ENCODE measurements at regions not wholly inside any gene's neighbourhood (a gene's known extent, or its start where the extent isn't known, plus 50 kb on each side); places are given as distances from the start of the nearest gene placed in this dataset.
A peak's percentile ranks its signal among the peaks of the same experiment; 100 is the strongest.

- Histone ChIP-seq H3K27ac (ENCODE audit: low read length) (no peak overlapping the region), H3K4me3 (ENCODE audit: low read length) (no peak overlapping the region), H3K27me3 (ENCODE audit: control insufficient read depth, insufficient read depth) (no peaks in the 10 kb centered on the region), H3K4me1 (ENCODE audit: control insufficient read depth, insufficient read depth, low read length) (no peaks in the 10 kb centered on the region), H3K9me3 (ENCODE audit: control insufficient read depth, low read length) (no peaks in the 10 kb centered on the region)
- intact Hi-C loops (cut with DNase I): no loop called here
- 49% methylated on average over 3 of the region's 3 CpGs for WGBS
- no peak for DNase-seq
- no peak for ATAC-seq
Measured at GRCh38 chr6:93727447-93727846, 308.1 kb upstream of the EPHA7 start.

- intact Hi-C loops (cut with DNase I): no loop called here
- Histone ChIP-seq H3K27me3 (ENCODE audit: control insufficient read depth, insufficient read depth) (no peaks in the 10 kb centered on the region), H3K9me3 (ENCODE audit: control insufficient read depth, low read length) (no peaks in the 10 kb centered on the region), H3K4me3 (ENCODE audit: low read length) (no peak overlapping the region), H3K27ac (ENCODE audit: low read length) (no peak overlapping the region), H3K4me1 (ENCODE audit: control insufficient read depth, insufficient read depth, low read length) (no peaks in the 10 kb centered on the region)
- no peak for ATAC-seq
- WGBS: 81% methylated on average over 3 of the region's 3 CpGs
- peak in 1 of 3 donors; percentile 11 for DNase-seq
Measured at GRCh38 chr6:93721386-93722048, 302.2 kb upstream of the EPHA7 start.

GRCh38 chr6:93713974-93714373 lies 294.6 kb upstream of the EPHA7 start:
- ATAC-seq (no peak), DNase-seq (no peak)
- intact Hi-C loops (cut with DNase I): no loop called here
- no peaks in the 10 kb centered on the region for H3K4me1 ChIP-seq (ENCODE audit: control insufficient read depth, insufficient read depth, low read length)
- H3K27me3 ChIP-seq (ENCODE audit: control insufficient read depth, insufficient read depth): no peaks in the 10 kb centered on the region
- H3K4me3 ChIP-seq (ENCODE audit: low read length): no peak overlapping the region
- no peak overlapping the region for H3K27ac ChIP-seq (ENCODE audit: low read length)
- no peaks in the 10 kb centered on the region for H3K9me3 ChIP-seq (ENCODE audit: control insufficient read depth, low read length)

GRCh38 chr6:93703431-93703830 lies 284.1 kb upstream of the EPHA7 start:
- H3K4me1 ChIP-seq (ENCODE audit: control insufficient read depth, insufficient read depth, low read length): no peaks in the 10 kb centered on the region
- H3K9me3 ChIP-seq (ENCODE audit: control insufficient read depth, low read length): no peaks in the 10 kb centered on the region
- H3K27ac ChIP-seq (ENCODE audit: low read length): no peak overlapping the region
- 53% methylated on average over 1 of the region's 1 CpG for WGBS
- intact Hi-C loops (cut with DNase I): no loop called here
- no peak for DNase-seq
- no peaks in the 10 kb centered on the region for H3K27me3 ChIP-seq (ENCODE audit: control insufficient read depth, insufficient read depth)
- ATAC-seq: no peak
- H3K4me3 ChIP-seq (ENCODE audit: low read length): no peak overlapping the region

GRCh38 chr6:93701526-93701925 lies 282.2 kb upstream of the EPHA7 start:
- no peak for ATAC-seq
- DNase-seq: no peak
- intact Hi-C loops (cut with DNase I): no loop called here

GRCh38 chr6:93685494-93685893 lies 266.1 kb upstream of the EPHA7 start:
- WGBS: 91% methylated on average over 2 of the region's 2 CpGs
- no peak for DNase-seq
- no peak for ATAC-seq
- Histone ChIP-seq H3K4me1 (ENCODE audit: control insufficient read depth, insufficient read depth, low read length) (no peaks in the 10 kb centered on the region), H3K27ac (ENCODE audit: low read length) (no peak overlapping the region), H3K27me3 (ENCODE audit: control insufficient read depth, insufficient read depth) (no peaks in the 10 kb centered on the region), H3K4me3 (ENCODE audit: low read length) (no peak overlapping the region), H3K9me3 (ENCODE audit: control insufficient read depth, low read length) (no peaks in the 10 kb centered on the region)
- intact Hi-C loops (cut with DNase I): no loop called here

More at GRCh38 chr6:93701526-93701925, 282.2 kb upstream of the EPHA7 start:
- H3K4me1 ChIP-seq (ENCODE audit: control insufficient read depth, insufficient read depth, low read length): no peaks in the 10 kb centered on the region
- no peaks in the 10 kb centered on the region for H3K27me3 ChIP-seq (ENCODE audit: control insufficient read depth, insufficient read depth)
- 38% methylated on average over 2 of the region's 2 CpGs for WGBS
- no peak overlapping the region for H3K4me3 ChIP-seq (ENCODE audit: low read length)
- no peak overlapping the region for H3K27ac ChIP-seq (ENCODE audit: low read length)
- H3K9me3 ChIP-seq (ENCODE audit: control insufficient read depth, low read length): no peaks in the 10 kb centered on the region

- Histone ChIP-seq H3K9me3 (ENCODE audit: control insufficient read depth, low read length) (no peaks in the 10 kb centered on the region), H3K4me1 (ENCODE audit: control insufficient read depth, insufficient read depth, low read length) (no peaks in the 10 kb centered on the region), H3K4me3 (ENCODE audit: low read length) (no peak overlapping the region), H3K27me3 (ENCODE audit: control insufficient read depth, insufficient read depth) (no peaks in the 10 kb centered on the region), H3K27ac (ENCODE audit: low read length) (no peak overlapping the region)
- 88% methylated on average over 1 of the region's 1 CpG for WGBS
- intact Hi-C loops (cut with DNase I): no loop called here
- DNase-seq: no peak
- no peak for ATAC-seq
Measured at GRCh38 chr6:93684339-93684738, 265.0 kb upstream of the EPHA7 start.

GRCh38 chr6:93679836-93680235 lies 260.5 kb upstream of the EPHA7 start:
- 78% methylated on average over 3 of the region's 3 CpGs for WGBS
- H3K27ac ChIP-seq (ENCODE audit: low read length): no peak overlapping the region
- H3K9me3 ChIP-seq (ENCODE audit: control insufficient read depth, low read length): no peaks in the 10 kb centered on the region
- no peak for ATAC-seq
- H3K27me3 ChIP-seq (ENCODE audit: control insufficient read depth, insufficient read depth): no peaks in the 10 kb centered on the region
- intact Hi-C loops (cut with DNase I): no loop called here
- no peak overlapping the region for H3K4me3 ChIP-seq (ENCODE audit: low read length)
- no peaks in the 10 kb centered on the region for H3K4me1 ChIP-seq (ENCODE audit: control insufficient read depth, insufficient read depth, low read length)
- DNase-seq: no peak

- intact Hi-C loops (cut with DNase I): no loop called here
Measured at GRCh38 chr6:93678841-93679454, 259.6 kb upstream of the EPHA7 start.

GRCh38 chr6:93677264-93677965 lies 258.1 kb upstream of the EPHA7 start:
- 52% methylated on average over 4 of the region's 4 CpGs for WGBS
- H3K4me1 ChIP-seq (ENCODE audit: control insufficient read depth, insufficient read depth, low read length): no peaks in the 10 kb centered on the region
- DNase-seq: no peak
- no peak for ATAC-seq
- H3K27ac ChIP-seq (ENCODE audit: low read length): no peak overlapping the region
- intact Hi-C loops (cut with DNase I): no loop called here
- no peaks in the 10 kb centered on the region for H3K27me3 ChIP-seq (ENCODE audit: control insufficient read depth, insufficient read depth)
- H3K4me3 ChIP-seq (ENCODE audit: low read length): no peak overlapping the region
- no peaks in the 10 kb centered on the region for H3K9me3 ChIP-seq (ENCODE audit: control insufficient read depth, low read length)

More at GRCh38 chr6:93678841-93679454, 259.6 kb upstream of the EPHA7 start:
- ATAC-seq (no peak), DNase-seq (no peak)
- Histone ChIP-seq H3K27ac (ENCODE audit: low read length) (no peak overlapping the region), H3K4me3 (ENCODE audit: low read length) (peak overlapping the region; percentile 10), H3K4me1 (ENCODE audit: control insufficient read depth, insufficient read depth, low read length) (no peaks in the 10 kb centered on the region), H3K9me3 (ENCODE audit: control insufficient read depth, low read length) (no peaks in the 10 kb centered on the region), H3K27me3 (ENCODE audit: control insufficient read depth, insufficient read depth) (no peaks in the 10 kb centered on the region)
- 40% methylated on average over 4 of the region's 4 CpGs for WGBS

- ATAC-seq (no peak), DNase-seq (no peak)
- H3K27ac ChIP-seq (ENCODE audit: low read length): no peak overlapping the region
- WGBS: 54% methylated on average over 1 of the region's 1 CpG
- no peaks in the 10 kb centered on the region for H3K9me3 ChIP-seq (ENCODE audit: control insufficient read depth, low read length)
- no peak overlapping the region for H3K4me3 ChIP-seq (ENCODE audit: low read length)
- no peaks in the 10 kb centered on the region for H3K4me1 ChIP-seq (ENCODE audit: control insufficient read depth, insufficient read depth, low read length)
- intact Hi-C loops (cut with DNase I): no loop called here
- H3K27me3 ChIP-seq (ENCODE audit: control insufficient read depth, insufficient read depth): no peaks in the 10 kb centered on the region
Measured at GRCh38 chr6:93676581-93676980, 257.2 kb upstream of the EPHA7 start.
